GM13977 (cell line): ENCODE measurements at regions not wholly inside any gene's neighbourhood (a gene's known extent, or its start where the extent isn't known, plus 50 kb on each side); places are given as distances from the start of the nearest gene placed in this dataset.
"Not testable (repeated sequence)": the region's sequence is repeated elsewhere in the genome, so short reads cannot be mapped to it uniquely, and the experiment has no call there.

Experiments used
- DNase-seq: peaks from one replicate; pipeline ENCODE4 v3.0.0; 2012; ENCODE audit warnings: low spot score
- CTCF ChIP-seq: IDR thresholded peaks from 2 replicates; pipeline ENCODE4 v1.5.1; 2012; ENCODE audit warnings: mild to moderate bottlenecking, control low read depth; ENCODE audit not compliant: insufficient read depth; ENCODE audit errors: extremely low read depth, missing control alignments
- in situ Hi-C: fragments of 300-500 bp; cut with MboI; formaldehyde crosslinking; loops from one replicate; pipeline ENCODE4 v1.12.0; 2022; ENCODE audit warnings: low sequenced_read_pairs, low pct_unique_long_range_greater_than_20kb, mixed read lengths, inconsistent platforms; ENCODE audit not compliant: unreplicated experiment

- in situ Hi-C loops = no loop called here
- no peak for TF ChIP-seq CTCF
- DNase-seq = no peak
These were observed 50.7 kb upstream of the NIPA1 start for GRCh38 chr15:22735781-22736180.

- in situ Hi-C loops, DNase-seq: not testable (repeated sequence)
These were observed 50.2 kb upstream of the NIPA1 start for GRCh38 chr15:22736200-22736599.
